HCT116 (cell line): ENCODE measurements at regions not wholly inside any gene's neighbourhood (a gene's known extent, or its start where the extent isn't known, plus 50 kb on each side); places are given as distances from the start of the nearest gene placed in this dataset.

Experiments used
- ATAC-seq: fragments of 200-7000 bp; cut with Tn5 transposase; 2 replicates; pipeline ENCODE4 v1.9.1; 2020; ENCODE audit warnings: mild to moderate bottlenecking, moderate library complexity
- BruUV-seq: library from RNA; stranded (reverse); fragments of 400-500 nt; replicated peaks from 2 replicates; lab custom pipeline; 2021; lab: Mats Ljungman, UMichigan
- CTCF ChIA-PET: fragments of 300-600 bp; sonication (Branson Sonifier 250); formaldehyde crosslinking; loops from one replicate; lab custom pipeline; 2021; ENCODE audit warnings: antibody characterized with exemption; lab: Charles Lee
- POLR2A ChIA-PET: fragments of 300-600, 350-600 bp; sonication (Branson Sonifier 250); formaldehyde crosslinking; loops from one replicate; lab custom pipeline; 2021; ENCODE audit warnings: antibody characterized with exemption; lab: Charles Lee
- RAD21 ChIA-PET, 2 experiments: fragments of 300-600 bp; sonication (Branson Sonifier 250); formaldehyde crosslinking; loops; one replicate each; lab custom pipeline; 2023; ENCODE audit warnings: low total read pairs in 2 of 2; ENCODE audit not compliant: uncharacterized antibody in 2 of 2, unreplicated experiment in 2 of 2, low non-redundant PET in 1 of 2; lab: Charles Lee
- DNase-seq: peaks from one replicate; pipeline ENCODE4 v3.0.0-alpha.2; 2010; ENCODE audit warnings: low read depth, low spot score
- H2AFZ ChIP-seq: fragments of 200-600 bp; shearing (Covaris generic), sonication (generic); 2 replicates; pipeline ENCODE4 v1.6.1; 2017; ENCODE audit warnings: low read depth, mixed run types, mixed read lengths, antibody characterized with exemption, low read length; ENCODE audit not compliant: poor library complexity, severe bottlenecking
- H3K27ac ChIP-seq: 2 replicates; pipeline ENCODE4 v1.5.1; 2012; ENCODE audit warnings: low read depth, low read length
- H3K27me3 ChIP-seq: fragments of 200-600 bp; sonication (generic); 2 replicates; pipeline ENCODE4 v1.6.1; 2016; ENCODE audit warnings: mixed run types, low read length, mixed read lengths; ENCODE audit not compliant: insufficient read depth
- H3K36me3 ChIP-seq, 2 experiments: fragments of 200-500 bp in 1 of 2; fragments of 200-600 bp in 1 of 2; sonication (Bioruptor generic) in 1 of 2; sonication (generic) in 1 of 2; 2 replicates each; pipeline versions ENCODE4 v1.5.1 to v1.6.1; 2014 to 2016; ENCODE audit warnings: low read length in 2 of 2, inconsistent platforms in 1 of 2, mixed read lengths in 1 of 2, mixed run types in 1 of 2; ENCODE audit not compliant: insufficient read depth in 2 of 2, control insufficient read depth in 1 of 2
- H3K4me1 ChIP-seq, 2 experiments: fragments of 200-600 bp in 1 of 2; sonication (generic) in 1 of 2; 2 replicates each; pipeline versions ENCODE4 v1.5.1 to v1.6.1; 2012 to 2017; ENCODE audit warnings: low read length in 2 of 2, inconsistent platforms in 1 of 2, mild to moderate bottlenecking in 1 of 2, mixed read lengths in 1 of 2, mixed run types in 1 of 2, moderate library complexity in 1 of 2; ENCODE audit not compliant: insufficient read depth in 2 of 2, control insufficient read depth in 1 of 2
- H3K4me2 ChIP-seq: fragments of 200-600 bp; sonication (generic); 2 replicates; pipeline ENCODE4 v1.6.1; 2017; ENCODE audit warnings: mixed run types, low read length, mixed read lengths
- H3K4me3 ChIP-seq, 2 experiments: fragments of 200-600 bp in 1 of 2; sonication (generic) in 1 of 2; replicated peaks in 1 of 2; 2 replicates each; pipeline ENCODE4 v1.5.1; 2011 to 2016; ENCODE audit warnings: low read length in 2 of 2, control low read depth in 1 of 2, low read depth in 1 of 2, mild to moderate bottlenecking in 1 of 2, mixed read lengths in 1 of 2, mixed run types in 1 of 2
- H3K79me2 ChIP-seq: fragments of 200-600 bp; sonication (generic); 2 replicates; pipeline ENCODE4 v1.6.1; 2017; ENCODE audit warnings: mild to moderate bottlenecking, mixed run types, low read length, moderate library complexity, mixed read lengths; ENCODE audit not compliant: insufficient read depth
- H3K9ac ChIP-seq: fragments of 200-600 bp; sonication (generic); 2 replicates; pipeline ENCODE4 v1.6.1; 2016; ENCODE audit warnings: low read length, mixed read lengths
- H3K9me2 ChIP-seq: fragments of 200-600 bp; sonication (generic), shearing (Covaris generic); 2 replicates; pipeline ENCODE4 v1.6.1; 2017; ENCODE audit warnings: mixed run types, mild to moderate bottlenecking, moderate library complexity; ENCODE audit not compliant: insufficient read depth
- H3K9me3 ChIP-seq, 2 experiments: fragments of 200-500 bp in 1 of 2; fragments of 200-600 bp in 1 of 2; sonication (Bioruptor generic) in 1 of 2; sonication (generic) in 1 of 2; 2 replicates each; pipeline ENCODE4 v1.6.1; 2014 to 2017; ENCODE audit warnings: low read length in 2 of 2, mixed read lengths in 2 of 2, inconsistent platforms in 1 of 2, low read depth in 1 of 2, mild to moderate bottlenecking in 1 of 2, mixed run types in 1 of 2, moderate library complexity in 1 of 2; ENCODE audit not compliant: control insufficient read depth in 1 of 2, insufficient read depth in 1 of 2
- H4K20me1 ChIP-seq: fragments of 200-600 bp; sonication (generic), shearing (Covaris generic); 2 replicates; pipeline ENCODE4 v1.6.1; 2017; ENCODE audit warnings: mixed run types, mild to moderate bottlenecking, moderate library complexity; ENCODE audit not compliant: insufficient read depth
- CBX3 ChIP-seq: IDR thresholded peaks from 2 replicates; pipeline ENCODE4 v1.6.1; 2012; ENCODE audit warnings: low read depth
- CEBPB ChIP-seq: IDR thresholded peaks from 2 replicates; pipeline ENCODE4 v1.6.1; 2012; ENCODE audit warnings: low read depth
- EGR1 ChIP-seq: IDR thresholded peaks from 2 replicates; pipeline ENCODE4 v1.6.1; 2012; ENCODE audit warnings: low read depth
- ELF1 ChIP-seq: IDR thresholded peaks from 2 replicates; pipeline ENCODE4 v1.6.1; 2012; ENCODE audit warnings: low read depth, borderline replicate concordance
- EZH2 ChIP-seq: fragments of 200-600 bp; sonication (generic); IDR thresholded peaks from 2 replicates; pipeline ENCODE4 v1.6.1; 2017; ENCODE audit warnings: antibody characterized with exemption, mixed run types
- EZH2phosphoT487 ChIP-seq: fragments of 200-600 bp; IDR thresholded peaks from 2 replicates; pipeline ENCODE4 v1.6.1; 2018; ENCODE audit warnings: antibody characterized with exemption, borderline replicate concordance
- JUND ChIP-seq: IDR thresholded peaks from 2 replicates; pipeline ENCODE4 v1.6.1; 2012
- POLR2A ChIP-seq: IDR thresholded peaks from 2 replicates; pipeline ENCODE4 v1.7.0; 2011; ENCODE audit warnings: borderline replicate concordance; ENCODE audit not compliant: insufficient read depth, insufficient read length; ENCODE audit errors: extremely low read depth
- POLR2AphosphoS5 ChIP-seq: IDR thresholded peaks from 2 replicates; pipeline ENCODE4 v1.6.1; 2011; ENCODE audit warnings: mild to moderate bottlenecking, low read depth, low read length, moderate library complexity
- RAD21 ChIP-seq: IDR thresholded peaks from 2 replicates; pipeline ENCODE4 v1.6.1; 2012; ENCODE audit warnings: low read depth, mild to moderate bottlenecking
- SIN3A ChIP-seq: IDR thresholded peaks from 2 replicates; pipeline ENCODE4 v1.6.1; 2012; ENCODE audit warnings: low read depth
- SP1 ChIP-seq: IDR thresholded peaks from 2 replicates; pipeline ENCODE4 v1.6.1; 2012; ENCODE audit warnings: low read depth
- SRF ChIP-seq: IDR thresholded peaks from 2 replicates; pipeline ENCODE4 v1.6.1; 2012; ENCODE audit warnings: low read depth
- YY1 ChIP-seq: IDR thresholded peaks from 2 replicates; pipeline ENCODE4 v1.6.1; 2011; ENCODE audit warnings: low read length, low read depth, moderate library complexity, mild to moderate bottlenecking; ENCODE audit not compliant: insufficient replicate concordance; ENCODE audit errors: extremely low read depth
- ZFX ChIP-seq: fragments of 450-650 bp; IDR thresholded peaks from 2 replicates; pipeline ENCODE4 v1.6.1; 2017
- ZNF274 ChIP-seq: fragments of 200-500 bp; sonication (Bioruptor generic); IDR thresholded peaks from 2 replicates; pipeline ENCODE4 v1.6.1; 2014; ENCODE audit warnings: mild to moderate bottlenecking, low read depth, low read length, inconsistent platforms
- intact Hi-C: fragments of 100-400 bp; cut with micrococcal nuclease; formaldehyde crosslinking; loops from 2 replicates; pipeline ENCODE4 v1.10.0; 2022
- TF ChIP-seq, protein P1 (sequence below): IDR thresholded peaks from 2 replicates; pipeline ENCODE4 v1.6.1; 2012
- TF ChIP-seq, protein P2 (sequence below): IDR thresholded peaks from 2 replicates; pipeline ENCODE4 v1.6.1; 2012
- TF ChIP-seq, protein P3 (sequence below), 3 experiments: fragments of 200-600 bp in 1 of 3; sonication (generic) in 1 of 3; IDR thresholded peaks in 2 of 3; conservative IDR thresholded peaks in 1 of 3; 2 replicates each; pipeline ENCODE4 v1.5.1; 2012 to 2017; ENCODE audit warnings: low read depth in 2 of 3, low read length in 2 of 3, antibody characterized with exemption in 1 of 3, borderline replicate concordance in 1 of 3, control low read depth in 1 of 3, mild to moderate bottlenecking in 1 of 3, mixed read lengths in 1 of 3, mixed run types in 1 of 3, moderate library complexity in 1 of 3; ENCODE audit not compliant: insufficient read depth in 1 of 3

DNA sequence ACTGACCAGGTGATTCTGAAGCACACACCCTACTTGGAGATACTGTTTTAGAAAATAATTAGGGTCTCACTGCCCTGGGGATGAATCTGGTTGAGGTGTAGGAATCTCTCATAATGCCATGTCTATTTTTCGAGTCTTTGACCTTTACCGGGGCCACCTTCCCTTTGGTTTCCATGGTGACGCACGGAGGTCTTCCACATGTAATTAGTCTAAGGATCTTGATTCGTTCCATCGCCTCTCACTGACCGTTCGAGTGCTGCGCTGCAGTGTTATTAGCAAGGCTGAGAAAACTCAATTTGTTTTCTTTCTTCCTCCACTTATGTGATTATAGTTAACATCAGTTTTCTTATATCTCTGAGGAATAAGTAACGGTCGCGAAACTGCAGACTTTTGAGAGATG is 144.3 kb upstream of the SPACA1 start (continued):
- TF ChIP-seq SP1 (no peak), SRF (no peak)
- TF ChIP-seq, all 23 proteins: peak for 0

DNA sequence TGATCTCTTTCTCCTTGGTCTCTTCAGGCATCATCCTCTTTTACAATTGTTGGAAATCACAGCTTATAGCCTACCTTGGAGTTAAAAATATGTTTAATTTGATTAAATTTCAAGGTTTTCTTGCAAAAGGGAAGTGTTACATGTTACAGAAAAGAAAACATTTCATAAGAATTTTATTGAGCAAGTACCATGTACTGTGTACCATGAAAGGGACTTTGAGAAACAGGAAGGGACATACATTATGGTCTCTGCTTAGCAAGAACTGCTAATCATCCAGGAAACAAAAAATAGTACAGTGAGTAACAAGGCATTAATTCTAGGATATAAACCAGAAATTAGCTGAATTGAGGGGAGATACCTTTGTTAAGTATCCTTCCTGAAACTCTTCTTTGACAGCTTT is 145.3 kb upstream of the SPACA1 start:
- H3K4me3 ChIP-seq = no peak overlapping the region
- H3K9me2 ChIP-seq = no peaks in the 10 kb centered on the region
- POLR2A ChIA-PET = no interaction called here
- H2AFZ ChIP-seq = no peak overlapping the region
- CTCF ChIA-PET = no interaction called here
- intact Hi-C loops = no loop called here
- ATAC-seq (no peak), DNase-seq (no peak)
- no peaks in the 10 kb centered on the region for H3K36me3 ChIP-seq
- H3K27ac ChIP-seq = no peak overlapping the region
- no TSS peak for BruUV-seq
- RAD21 ChIA-PET = no interaction called here
- TF ChIP-seq SP1 (no peak), EGR1 (no peak), ZNF274 (no peak), CEBPB (no peak), SIN3A (no peak), ZFX (no peak)
- TF ChIP-seq, protein P1, sequence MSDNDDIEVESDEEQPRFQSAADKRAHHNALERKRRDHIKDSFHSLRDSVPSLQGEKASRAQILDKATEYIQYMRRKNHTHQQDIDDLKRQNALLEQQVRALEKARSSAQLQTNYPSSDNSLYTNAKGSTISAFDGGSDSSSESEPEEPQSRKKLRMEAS = no peak
- H3K4me1 ChIP-seq = no peaks in the 10 kb centered on the region; a peak in 1 of 4 replicates
- no peak overlapping the region for H3K4me2 ChIP-seq
- no peaks in the 10 kb centered on the region for H3K9me3 ChIP-seq
- H3K9ac ChIP-seq = no peak overlapping the region
- H3K27me3 ChIP-seq = 0 out of 2 replicates have a peak, but pooled peaks cover 5% of the 10 kb centered on the region
- H4K20me1 ChIP-seq = no peaks in the 10 kb centered on the region
- H3K79me2 ChIP-seq = no peaks in the 10 kb centered on the region

DNA sequence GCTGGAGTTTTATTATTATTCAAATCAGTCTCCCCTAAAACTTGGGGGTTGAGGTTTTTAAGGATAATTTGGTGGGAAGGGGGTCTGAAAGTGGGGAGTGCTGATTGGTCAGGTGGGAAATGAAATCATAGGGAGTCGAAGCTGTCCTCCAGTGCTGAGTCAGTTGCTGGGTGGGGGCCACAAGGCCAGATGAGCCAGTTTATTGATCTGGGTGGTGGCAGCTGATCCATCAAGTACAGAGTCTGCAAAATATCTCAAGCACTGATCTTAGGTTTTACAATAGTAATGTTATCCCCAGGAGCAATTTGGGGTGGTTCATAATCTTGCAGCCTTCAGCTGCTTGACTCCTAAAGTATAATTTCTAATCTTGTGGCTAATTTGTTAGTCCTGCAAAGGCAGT is 146.0 kb upstream of the SPACA1 start:
- H3K27ac ChIP-seq = no peak overlapping the region
- no peaks in the 10 kb centered on the region for H3K79me2 ChIP-seq
- H3K4me2 ChIP-seq = no peak overlapping the region
- H3K9me3 ChIP-seq = no peaks in the 10 kb centered on the region
- H3K9me2 ChIP-seq = no peaks in the 10 kb centered on the region
- no peaks in the 10 kb centered on the region for H3K36me3 ChIP-seq
- ATAC-seq (no peak), DNase-seq (no peak)
- intact Hi-C loops = no loop called here
- H3K27me3 ChIP-seq = 0 out of 2 replicates have a peak, but pooled peaks cover 5% of the 10 kb centered on the region
- no peak overlapping the region for H3K9ac ChIP-seq
- H4K20me1 ChIP-seq = no peaks in the 10 kb centered on the region
- H3K4me3 ChIP-seq = no peak overlapping the region
- ChIA-PET POLR2A (no interaction called here), CTCF (no interaction called here), RAD21 (no interaction called here)
- H2AFZ ChIP-seq = no peak overlapping the region
- BruUV-seq = no TSS peak
- no peaks in the 10 kb centered on the region; a peak in 1 of 4 replicates for H3K4me1 ChIP-seq
- TF ChIP-seq, protein P1 = no peak
- no peak for TF ChIP-seq POLR2AphosphoS5
- TF ChIP-seq EGR1 = no peak
- TF ChIP-seq, protein P2, sequence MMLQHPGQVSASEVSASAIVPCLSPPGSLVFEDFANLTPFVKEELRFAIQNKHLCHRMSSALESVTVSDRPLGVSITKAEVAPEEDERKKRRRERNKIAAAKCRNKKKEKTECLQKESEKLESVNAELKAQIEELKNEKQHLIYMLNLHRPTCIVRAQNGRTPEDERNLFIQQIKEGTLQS = no peak
- no peak for TF ChIP-seq RAD21
- no peak for TF ChIP-seq YY1
- no peak for TF ChIP-seq JUND
- TF ChIP-seq ZNF274 = no peak
- no peak for TF ChIP-seq SP1
- TF ChIP-seq SRF = no peak
- no peak for TF ChIP-seq EZH2phosphoT487
- no peak for TF ChIP-seq CBX3
- TF ChIP-seq ZFX = no peak
- no peak for TF ChIP-seq POLR2A
- TF ChIP-seq ELF1 = no peak
- TF ChIP-seq, protein P3, sequence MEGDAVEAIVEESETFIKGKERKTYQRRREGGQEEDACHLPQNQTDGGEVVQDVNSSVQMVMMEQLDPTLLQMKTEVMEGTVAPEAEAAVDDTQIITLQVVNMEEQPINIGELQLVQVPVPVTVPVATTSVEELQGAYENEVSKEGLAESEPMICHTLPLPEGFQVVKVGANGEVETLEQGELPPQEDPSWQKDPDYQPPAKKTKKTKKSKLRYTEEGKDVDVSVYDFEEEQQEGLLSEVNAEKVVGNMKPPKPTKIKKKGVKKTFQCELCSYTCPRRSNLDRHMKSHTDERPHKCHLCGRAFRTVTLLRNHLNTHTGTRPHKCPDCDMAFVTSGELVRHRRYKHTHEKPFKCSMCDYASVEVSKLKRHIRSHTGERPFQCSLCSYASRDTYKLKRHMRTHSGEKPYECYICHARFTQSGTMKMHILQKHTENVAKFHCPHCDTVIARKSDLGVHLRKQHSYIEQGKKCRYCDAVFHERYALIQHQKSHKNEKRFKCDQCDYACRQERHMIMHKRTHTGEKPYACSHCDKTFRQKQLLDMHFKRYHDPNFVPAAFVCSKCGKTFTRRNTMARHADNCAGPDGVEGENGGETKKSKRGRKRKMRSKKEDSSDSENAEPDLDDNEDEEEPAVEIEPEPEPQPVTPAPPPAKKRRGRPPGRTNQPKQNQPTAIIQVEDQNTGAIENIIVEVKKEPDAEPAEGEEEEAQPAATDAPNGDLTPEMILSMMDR (IDR thresholded peaks at IDR 0.05 in 2 of 3, conservative IDR thresholded peaks at IDR 0.05 in 1 of 3; ENCODE audit: borderline replicate concordance in 1 of 3, insufficient read depth in 1 of 3, low read depth in 2 of 3, low read length in 2 of 3) = no peak
- TF ChIP-seq EZH2 = no peak
